Thoracic aorta (tissue), 2 donors: ENCODE measurements at regions not wholly inside any gene's neighbourhood (a gene's known extent, or its start where the extent isn't known, plus 50 kb on each side); places are given as distances from the start of the nearest gene placed in this dataset.

Experiments used
- ATAC-seq: fragments of 150-250 bp; one replicate; pipeline ENCODE4 v1.8.0; 2017; ENCODE audit warnings: low read depth; ENCODE audit not compliant: insufficient number of reproducible peaks, low FRiP score
- DNase-seq: peaks from one replicate; pipeline ENCODE4 v3.0.0-alpha.2; 2020; ENCODE audit warnings: low spot score
- H3K27ac ChIP-seq, 2 donors: fragments of 200-600 bp; sonication (generic); 1 replicate in 1 of 2; 2 replicates in 1 of 2; pipeline ENCODE4 v1.5.1; 2016; ENCODE audit warnings: mild to moderate bottlenecking in 2 of 2, moderate library complexity in 2 of 2
- H3K27me3 ChIP-seq: fragments of 200-600 bp; sonication (generic); replicated peaks from 2 replicates; pipeline ENCODE4 v1.6.0; 2016; ENCODE audit warnings: mild to moderate bottlenecking; ENCODE audit not compliant: insufficient read depth
- H3K36me3 ChIP-seq: fragments of 200-600 bp; sonication (generic); one replicate; pipeline ENCODE4 v1.5.1; 2016
- H3K4me1 ChIP-seq, 2 donors: fragments of 200-600 bp; sonication (generic); 1 replicate in 1 of 2; 2 replicates in 1 of 2; pipeline versions ENCODE4 v1.5.1 to v1.6.0; 2016; ENCODE audit warnings: low read depth in 2 of 2, mild to moderate bottlenecking in 1 of 2; ENCODE audit not compliant: control insufficient read depth in 1 of 2
- H3K4me3 ChIP-seq: fragments of 200-600 bp; sonication (generic); 2 replicates; pipeline ENCODE4 v1.5.1; 2016; ENCODE audit warnings: mild to moderate bottlenecking
- H3K9me3 ChIP-seq: fragments of 200-600 bp; sonication (generic); 2 replicates; pipeline ENCODE4 v1.5.1; 2016
- TF ChIP-seq, protein P1 (sequence below): fragments of 200-600 bp; sonication (generic); IDR thresholded peaks from one replicate; pipeline ENCODE4 v1.5.1; 2019; ENCODE audit warnings: antibody characterized with exemption

DNA sequence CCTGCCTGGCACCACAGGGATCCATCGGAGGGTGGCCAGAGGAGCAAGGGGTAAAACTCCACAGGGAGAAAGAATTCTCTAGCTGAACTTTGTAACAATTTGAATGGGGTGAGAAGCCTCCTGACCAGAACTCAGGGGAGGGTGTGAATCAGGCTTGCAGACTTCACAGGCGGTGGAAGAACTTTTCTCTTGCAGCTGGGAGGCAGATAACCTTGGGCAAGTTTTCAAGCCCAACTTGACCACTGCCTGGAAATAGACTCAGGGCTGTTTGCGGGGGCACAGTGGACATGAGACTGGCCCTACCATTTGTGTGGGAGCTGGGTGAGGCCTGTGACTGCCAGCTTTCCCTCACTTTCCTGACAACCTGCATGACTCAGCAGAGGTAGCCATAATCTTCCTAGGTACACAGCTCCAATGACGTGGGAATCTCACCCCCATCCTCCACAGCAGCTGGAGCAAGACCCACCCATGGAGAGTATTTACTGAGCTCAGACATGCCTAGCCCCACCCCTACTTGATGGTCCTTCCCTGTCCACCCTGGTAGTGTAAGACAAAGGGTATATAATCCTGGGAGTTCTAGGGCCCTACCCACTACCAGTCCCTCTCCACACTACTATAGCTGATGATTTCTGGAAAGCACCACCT lies 210.0 kb upstream of the AGTR2 start:
- ATAC-seq (no peak), DNase-seq (no peak)
- Histone ChIP-seq H3K27ac (no peak overlapping the region), H3K27me3 (no peaks in the 10 kb centered on the region), H3K4me1 (no peaks in the 10 kb centered on the region), H3K4me3 (no peak overlapping the region), H3K36me3 (no peaks in the 10 kb centered on the region), H3K9me3 (no peaks in the 10 kb centered on the region)
- TF ChIP-seq, protein P1, sequence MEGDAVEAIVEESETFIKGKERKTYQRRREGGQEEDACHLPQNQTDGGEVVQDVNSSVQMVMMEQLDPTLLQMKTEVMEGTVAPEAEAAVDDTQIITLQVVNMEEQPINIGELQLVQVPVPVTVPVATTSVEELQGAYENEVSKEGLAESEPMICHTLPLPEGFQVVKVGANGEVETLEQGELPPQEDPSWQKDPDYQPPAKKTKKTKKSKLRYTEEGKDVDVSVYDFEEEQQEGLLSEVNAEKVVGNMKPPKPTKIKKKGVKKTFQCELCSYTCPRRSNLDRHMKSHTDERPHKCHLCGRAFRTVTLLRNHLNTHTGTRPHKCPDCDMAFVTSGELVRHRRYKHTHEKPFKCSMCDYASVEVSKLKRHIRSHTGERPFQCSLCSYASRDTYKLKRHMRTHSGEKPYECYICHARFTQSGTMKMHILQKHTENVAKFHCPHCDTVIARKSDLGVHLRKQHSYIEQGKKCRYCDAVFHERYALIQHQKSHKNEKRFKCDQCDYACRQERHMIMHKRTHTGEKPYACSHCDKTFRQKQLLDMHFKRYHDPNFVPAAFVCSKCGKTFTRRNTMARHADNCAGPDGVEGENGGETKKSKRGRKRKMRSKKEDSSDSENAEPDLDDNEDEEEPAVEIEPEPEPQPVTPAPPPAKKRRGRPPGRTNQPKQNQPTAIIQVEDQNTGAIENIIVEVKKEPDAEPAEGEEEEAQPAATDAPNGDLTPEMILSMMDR, result no peak

DNA sequence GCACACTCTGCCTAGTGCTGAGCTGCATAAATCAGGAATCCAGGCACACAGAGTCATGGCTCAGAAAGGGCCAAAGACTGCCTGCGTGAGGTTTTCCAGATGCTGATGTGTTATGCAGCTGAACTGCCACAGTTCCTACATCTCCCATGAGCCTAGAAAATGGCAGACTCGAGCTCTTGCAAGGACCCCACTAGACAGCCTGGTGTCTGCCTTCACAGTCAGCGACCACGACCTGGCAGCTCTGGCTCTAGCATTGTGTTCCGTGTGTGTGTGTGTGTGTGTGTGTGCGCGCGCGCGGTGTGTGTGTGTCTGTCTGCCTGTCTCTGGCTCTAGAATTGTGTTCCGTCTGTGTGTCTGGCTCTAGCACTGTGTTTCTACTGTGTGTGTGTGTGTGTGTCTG lies 203.6 kb upstream of the AGTR2 start:
- Histone ChIP-seq H3K27ac (no peak overlapping the region), H3K4me3 (no peak overlapping the region), H3K4me1 (no peaks in the 10 kb centered on the region), H3K27me3 (no peaks in the 10 kb centered on the region), H3K9me3 (no peaks in the 10 kb centered on the region), H3K36me3 (no peaks in the 10 kb centered on the region)
- TF ChIP-seq, protein P1, result no peak
- DNase-seq (no peak), ATAC-seq (no peak)

DNA sequence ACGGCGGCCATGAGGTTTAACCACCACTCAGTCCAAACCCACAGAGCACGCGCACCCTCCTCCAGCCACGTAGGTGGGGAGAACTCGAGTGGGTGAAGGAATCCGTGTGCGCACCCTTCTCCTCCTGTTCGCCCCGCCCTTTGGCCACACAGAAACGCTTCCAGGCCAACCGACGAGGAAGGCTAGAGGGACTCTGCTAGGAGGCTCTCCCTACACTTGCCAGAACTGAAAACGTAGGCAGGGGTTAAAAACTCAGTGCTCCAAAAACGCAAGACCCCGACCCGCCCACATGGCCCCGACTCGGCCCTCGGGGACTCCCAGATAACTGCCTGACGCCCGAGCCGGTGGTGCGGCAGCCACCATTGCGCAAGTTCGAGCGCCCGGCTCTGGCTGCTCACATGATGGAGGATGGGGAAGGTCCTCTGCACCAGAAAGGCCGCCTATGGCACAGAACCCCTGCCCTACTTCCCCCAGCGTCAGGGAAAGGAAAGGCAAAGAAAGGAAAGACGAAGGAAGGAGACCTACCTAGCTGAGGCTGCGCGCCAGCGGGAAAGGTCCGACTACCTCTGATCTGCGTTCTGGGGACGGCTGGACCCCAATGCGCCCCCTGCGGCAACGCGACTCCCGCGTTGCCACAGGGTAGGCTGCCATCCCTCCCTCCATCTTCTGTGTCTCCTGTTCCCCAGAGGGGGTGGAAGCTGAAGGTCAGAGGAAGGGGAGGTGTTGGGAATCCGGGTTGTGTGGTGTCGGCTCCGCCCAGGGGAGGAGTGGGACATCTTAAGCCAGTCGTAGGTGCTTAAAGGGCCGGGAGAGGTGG lies 201.9 kb upstream of the AGTR2 start:
- DNase-seq, result no peak
- no peak for ATAC-seq
- no peaks in the 10 kb centered on the region for H3K9me3 ChIP-seq
- H3K36me3 ChIP-seq, result no peaks in the 10 kb centered on the region
- peak overlapping the region in 1 of 2 donors; percentile 30 for H3K27ac ChIP-seq
- peak overlapping the region; percentile 77 for H3K4me3 ChIP-seq
- no peaks in the 10 kb centered on the region for H3K4me1 ChIP-seq
- H3K27me3 ChIP-seq, result no peaks in the 10 kb centered on the region
- TF ChIP-seq, protein P1, result no peak

DNA sequence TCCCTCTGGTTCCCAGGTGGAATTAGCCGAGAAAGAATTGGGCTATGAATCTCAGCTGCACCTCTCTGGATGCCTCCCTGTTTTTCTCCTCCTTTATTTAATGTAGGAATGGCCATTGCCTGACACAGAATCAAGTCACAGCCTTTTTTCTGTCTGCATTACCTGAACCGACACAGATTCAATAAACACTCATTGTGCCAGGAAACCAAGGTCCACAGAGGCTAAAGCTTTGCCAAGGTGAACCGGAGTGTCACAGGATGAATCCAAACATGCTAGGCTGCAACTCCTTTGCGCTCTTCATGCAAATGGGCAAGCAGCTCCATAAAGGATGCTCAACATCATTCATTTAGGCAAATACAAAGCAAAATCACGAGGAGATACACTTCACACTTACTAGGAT lies 199.8 kb upstream of the AGTR2 start:
- no peaks in the 10 kb centered on the region for H3K9me3 ChIP-seq
- no peak overlapping the region for H3K4me3 ChIP-seq
- H3K4me1 ChIP-seq, result no peaks in the 10 kb centered on the region
- ATAC-seq (no peak), DNase-seq (no peak)
- H3K27me3 ChIP-seq, result no peaks in the 10 kb centered on the region
- H3K36me3 ChIP-seq, result no peaks in the 10 kb centered on the region
- H3K27ac ChIP-seq, result no peak overlapping the region
- TF ChIP-seq, protein P1, result no peak

DNA sequence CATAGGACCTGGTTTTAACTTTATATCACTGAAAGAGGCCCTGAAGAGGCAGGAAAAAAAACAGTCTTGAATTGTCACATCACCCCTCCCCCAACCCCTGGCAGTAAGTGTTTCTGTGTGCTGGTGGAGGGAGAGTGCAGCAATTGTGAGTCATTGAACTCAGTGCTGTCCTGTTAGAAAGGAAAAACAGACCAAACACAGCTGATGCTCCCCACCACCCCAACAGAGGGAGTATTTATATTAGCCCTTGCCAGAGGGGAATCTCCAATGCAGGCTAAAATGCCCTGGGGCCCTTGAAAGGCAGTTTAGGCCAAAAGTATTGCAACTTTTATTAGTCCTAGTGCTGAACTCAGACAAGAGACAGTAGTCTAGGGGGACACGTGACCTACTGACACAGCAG lies 197.8 kb upstream of the AGTR2 start:
- ATAC-seq (no peak), DNase-seq (no peak)
- Histone ChIP-seq H3K4me1 (no peaks in the 10 kb centered on the region), H3K9me3 (no peaks in the 10 kb centered on the region), H3K36me3 (no peaks in the 10 kb centered on the region), H3K4me3 (no peak overlapping the region), H3K27me3 (no peaks in the 10 kb centered on the region), H3K27ac (no peak overlapping the region)
- TF ChIP-seq, protein P1, result no peak
